Esophagus muscularis mucosa (tissue), 4 donors: ENCODE measurements at regions not wholly inside any gene's neighbourhood (a gene's known extent, or its start where the extent isn't known, plus 50 kb on each side); places are given as distances from the start of the nearest gene placed in this dataset.
"Not testable (repeated sequence)": the region's sequence is repeated elsewhere in the genome, so short reads cannot be mapped to it uniquely, and the experiment has no call there.

Source experiments
- DNase-seq: peaks from one replicate; pipeline ENCODE4 v3.0.0-alpha.2; 2017; ENCODE audit errors: extremely low spot score
- H3K27ac ChIP-seq, 4 donors: fragments of 200-600 bp; sonication (generic); replicated peaks in 1 of 4; 1 replicate in 3 of 4; 2 replicates in 1 of 4; pipeline ENCODE4 v1.5.1; 2016 to 2019; ENCODE audit warnings: mild to moderate bottlenecking in 1 of 4
- H3K27me3 ChIP-seq, 4 donors: fragments of 200-600 bp; sonication (generic); one replicate each; pipeline versions ENCODE4 v1.5.1 to v1.6.0; 2016 to 2019
- H3K36me3 ChIP-seq, 4 donors: fragments of 200-600 bp; sonication (generic); one replicate each; pipeline ENCODE4 v1.5.1; 2016 to 2019
- H3K4me1 ChIP-seq, 4 donors: fragments of 200-600 bp; sonication (generic); one replicate each; pipeline ENCODE4 v1.5.1; 2016 to 2019
- H3K4me3 ChIP-seq, 4 donors: fragments of 200-600 bp; sonication (generic); 1 replicate in 2 of 4; 2 replicates in 2 of 4; pipeline ENCODE4 v1.5.1; 2016 to 2019; ENCODE audit warnings: mild to moderate bottlenecking in 4 of 4, moderate library complexity in 1 of 4
- H3K9me3 ChIP-seq, 4 donors: fragments of 200-600 bp; sonication (generic); 1 replicate in 3 of 4; 2 replicates in 1 of 4; pipeline ENCODE4 v1.5.1; 2016 to 2019
- CTCF ChIP-seq, 3 experiments: fragments of 200-600 bp in 2 of 3; fragments of 450-650 bp in 1 of 3; sonication (generic) in 2 of 3; IDR thresholded peaks; one replicate each; pipeline ENCODE4 v1.5.1; 2017 to 2019; ENCODE audit warnings: antibody characterized with exemption in 3 of 3, mild to moderate bottlenecking in 2 of 3, moderate library complexity in 1 of 3
- EP300 ChIP-seq: sonication (generic); formaldehyde crosslinking; IDR thresholded peaks from one replicate; pipeline ENCODE4 v1.6.1; 2017; ENCODE audit warnings: antibody characterized with exemption
- POLR2A ChIP-seq: fragments of 450-650 bp; IDR thresholded peaks from one replicate; pipeline ENCODE4 v1.6.1; 2017; ENCODE audit warnings: antibody characterized with exemption, moderate library complexity, mild to moderate bottlenecking, low read depth
- POLR2AphosphoS5 ChIP-seq, 2 donors: sonication (generic); formaldehyde crosslinking; IDR thresholded peaks; one replicate each; pipeline ENCODE4 v1.6.1; 2017; ENCODE audit warnings: antibody characterized with exemption in 2 of 2
- WGBS: methylation state at CpG from one replicate; pipeline ENCODE4 v1.1.5; 2018; 5-methylcytosine and 5-hydroxymethylcytosine counted together
- intact Hi-C: fragments of 100-400 bp; cut with DNase I; formaldehyde crosslinking; loops from one replicate; pipeline ENCODE4 v1.15.1; 2023

GRCh38 chr2:192551760-192552159 lies 357.0 kb upstream of the TMEFF2 start:
- intact Hi-C loops, result no loop called here
- TF ChIP-seq EP300 (no peak), POLR2A (no peak), POLR2AphosphoS5 (IDR thresholded peaks at IDR 0.05) (no peak), CTCF (IDR thresholded peaks at IDR 0.05) (no peak)
- WGBS, result 79% methylated on average over 3 of the region's 3 CpGs

GRCh38 chr2:192546565-192546964 lies 351.8 kb upstream of the TMEFF2 start:
- Histone ChIP-seq H3K27me3 (no peaks in the 10 kb centered on the region), H3K4me3 (no peak overlapping the region), H3K36me3 (no peaks in the 10 kb centered on the region), H3K9me3 (no peaks in the 10 kb centered on the region), H3K27ac (no peak overlapping the region), H3K4me1 (no peaks in the 10 kb centered on the region)
- intact Hi-C loops, result no loop called here
- no peak for DNase-seq
- TF ChIP-seq POLR2A, result no peak
- no peak for TF ChIP-seq CTCF (IDR thresholded peaks at IDR 0.05)
- no peak for TF ChIP-seq POLR2AphosphoS5 (IDR thresholded peaks at IDR 0.05)
- TF ChIP-seq EP300, result no peak
- WGBS, result 64% methylated on average over 3 of the region's 3 CpGs

More at GRCh38 chr2:192551760-192552159, 357.0 kb upstream of the TMEFF2 start:
- H3K4me3 ChIP-seq, result no peak overlapping the region
- H3K27me3 ChIP-seq, result no peaks in the 10 kb centered on the region
- H3K36me3 ChIP-seq, result no peaks in the 10 kb centered on the region
- H3K27ac ChIP-seq, result no peak overlapping the region
- H3K4me1 ChIP-seq, result no peaks in the 10 kb centered on the region
- no peaks in the 10 kb centered on the region for H3K9me3 ChIP-seq
- no peak for DNase-seq

GRCh38 chr2:192544371-192544955 lies 349.7 kb upstream of the TMEFF2 start:
- H3K4me3 ChIP-seq, result no peak overlapping the region
- DNase-seq, result no peak
- 74% methylated on average over 4 of the region's 4 CpGs for WGBS
- intact Hi-C loops, result no loop called here
- no peaks in the 10 kb centered on the region for H3K9me3 ChIP-seq
- no peaks in the 10 kb centered on the region for H3K36me3 ChIP-seq
- TF ChIP-seq EP300, result no peak
- no peak for TF ChIP-seq POLR2AphosphoS5 (IDR thresholded peaks at IDR 0.05)
- TF ChIP-seq POLR2A, result no peak
- TF ChIP-seq CTCF (IDR thresholded peaks at IDR 0.05), result no peak
- no peak overlapping the region for H3K27ac ChIP-seq
- H3K27me3 ChIP-seq, result no peaks in the 10 kb centered on the region
- no peaks in the 10 kb centered on the region for H3K4me1 ChIP-seq

GRCh38 chr2:192542148-192543066 lies 347.7 kb upstream of the TMEFF2 start:
- H3K27me3 ChIP-seq, H3K9me3 ChIP-seq, DNase-seq, H3K4me3 ChIP-seq, H3K4me1 ChIP-seq, H3K36me3 ChIP-seq, intact Hi-C loops, H3K27ac ChIP-seq: not testable (repeated sequence)
- WGBS, result 76% methylated on average over 13 of the region's 14 CpGs

- intact Hi-C loops, result no loop called here
- no peaks in the 10 kb centered on the region for H3K36me3 ChIP-seq
- no peaks in the 10 kb centered on the region for H3K9me3 ChIP-seq
- H3K4me3 ChIP-seq, result no peak overlapping the region
- H3K27me3 ChIP-seq, result no peaks in the 10 kb centered on the region
- WGBS, result 80% methylated on average over 5 of the region's 5 CpGs
- TF ChIP-seq POLR2AphosphoS5 (IDR thresholded peaks at IDR 0.05) (no peak), POLR2A (no peak), CTCF (IDR thresholded peaks at IDR 0.05) (no peak), EP300 (no peak)
- H3K27ac ChIP-seq, result no peak overlapping the region
- no peak for DNase-seq
- no peaks in the 10 kb centered on the region for H3K4me1 ChIP-seq
Measured at GRCh38 chr2:192539306-192539705, 344.6 kb upstream of the TMEFF2 start.
